ENCODE measurements at regions not wholly inside any gene's neighbourhood (a gene's known extent, or its start where the extent isn't known, plus 50 kb on each side); places are given as distances from the start of the nearest gene placed in this dataset.

- H3K4me2 ChIP-seq (ENCODE audit: insufficient read depth, low read length) = peak overlapping the region; percentile 59
- no peaks in the 10 kb centered on the region for H4K20me1 ChIP-seq (replicated peaks; ENCODE audit: control insufficient read depth, extremely low read depth, insufficient read depth, low read length)
- H3K27ac ChIP-seq (ENCODE audit: insufficient read depth, low read depth, low read length) = peak overlapping the region; percentile 78
- no peaks in the 10 kb centered on the region for H3K36me3 ChIP-seq (ENCODE audit: control insufficient read depth in 2 of 2, extremely low read depth in 1 of 2, insufficient read depth in 2 of 2, low read length in 2 of 2)
- H3K9ac ChIP-seq (replicated peaks; ENCODE audit: extremely low read depth, insufficient read depth, low read length) = peak overlapping the region; percentile 70
- dilution Hi-C loops (cut with MboI; ENCODE audit: extremely low pct_ligation_motif_present, low sequenced_read_pairs) = no loop called here
- H3K4me1 ChIP-seq (ENCODE audit: control insufficient read depth, extremely low read depth, insufficient read depth, low read length) = peaks cover 16% of the 10 kb centered on the region
- CTCF ChIA-PET = interaction anchor here (0.8 to 1.4 kb wide), 5 partner anchors 25 to 111 kb away, joined by 3 to 8 read pairs (median 5); no protein-coding TSS in a partner anchor
- BruUV-seq (replicated peaks) = no TSS peak
- DNase-seq (ENCODE audit: low read depth, low spot score) (no peak), FAIRE-seq (no peak)
- H3K9me3 ChIP-seq (replicated peaks; ENCODE audit: control insufficient read depth, insufficient read depth, low read length) = no peaks in the 10 kb centered on the region
- H2AFZ ChIP-seq (ENCODE audit: low read depth, low read length) = peak overlapping the region; percentile 28
- H3K79me2 ChIP-seq (ENCODE audit: control insufficient read depth, insufficient read depth, low read length) = no peaks in the 10 kb centered on the region
- no peak for TF ChIP-seq MYC (IDR thresholded peaks at IDR 0.05; ENCODE audit: low read depth, low read length)
- TF ChIP-seq POLR2A (IDR thresholded peaks at IDR 0.05; ENCODE audit: low read depth, low read length) = no peak
- no peak for TF ChIP-seq POLR2AphosphoS5 (IDR thresholded peaks at IDR 0.05; ENCODE audit: insufficient read depth, low read depth, low read length)
- TF ChIP-seq GATA2 (IDR thresholded peaks at IDR 0.05; ENCODE audit: insufficient read depth, insufficient read length, low read depth, low read length) = no peak
- TF ChIP-seq FOS (IDR thresholded peaks at IDR 0.05; ENCODE audit: borderline replicate concordance, insufficient read depth, low read length) = no peak
- TF ChIP-seq MAX (IDR thresholded peaks at IDR 0.05; ENCODE audit: insufficient read depth, insufficient read length) = no peak
- TF ChIP-seq, protein P1, sequence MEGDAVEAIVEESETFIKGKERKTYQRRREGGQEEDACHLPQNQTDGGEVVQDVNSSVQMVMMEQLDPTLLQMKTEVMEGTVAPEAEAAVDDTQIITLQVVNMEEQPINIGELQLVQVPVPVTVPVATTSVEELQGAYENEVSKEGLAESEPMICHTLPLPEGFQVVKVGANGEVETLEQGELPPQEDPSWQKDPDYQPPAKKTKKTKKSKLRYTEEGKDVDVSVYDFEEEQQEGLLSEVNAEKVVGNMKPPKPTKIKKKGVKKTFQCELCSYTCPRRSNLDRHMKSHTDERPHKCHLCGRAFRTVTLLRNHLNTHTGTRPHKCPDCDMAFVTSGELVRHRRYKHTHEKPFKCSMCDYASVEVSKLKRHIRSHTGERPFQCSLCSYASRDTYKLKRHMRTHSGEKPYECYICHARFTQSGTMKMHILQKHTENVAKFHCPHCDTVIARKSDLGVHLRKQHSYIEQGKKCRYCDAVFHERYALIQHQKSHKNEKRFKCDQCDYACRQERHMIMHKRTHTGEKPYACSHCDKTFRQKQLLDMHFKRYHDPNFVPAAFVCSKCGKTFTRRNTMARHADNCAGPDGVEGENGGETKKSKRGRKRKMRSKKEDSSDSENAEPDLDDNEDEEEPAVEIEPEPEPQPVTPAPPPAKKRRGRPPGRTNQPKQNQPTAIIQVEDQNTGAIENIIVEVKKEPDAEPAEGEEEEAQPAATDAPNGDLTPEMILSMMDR (IDR thresholded peaks at IDR 0.05; ENCODE audit: extremely low read depth in 1 of 2, insufficient read depth in 1 of 2, low read depth in 1 of 2, low read length in 2 of 2) = no peak
- TF ChIP-seq JUN (IDR thresholded peaks at IDR 0.05; ENCODE audit: borderline replicate concordance, insufficient read depth, insufficient read length, low read depth) = no peak
- no peak for TF ChIP-seq EZH2 (IDR thresholded peaks at IDR 0.05; ENCODE audit: borderline replicate concordance, low read depth, low read length, severe bottlenecking)
- H3K9me1 ChIP-seq (replicated peaks; ENCODE audit: control insufficient read depth, extremely low read depth, insufficient read depth, low read length) = no peaks in the 10 kb centered on the region
- H3K4me3 ChIP-seq (replicated peaks in 1 of 3; ENCODE audit: insufficient read depth in 1 of 3, low read depth in 1 of 3, low read length in 3 of 3) = no peak overlapping the region
- intact Hi-C loops (cut with micrococcal nuclease) = no loop called here
- POLR2A ChIA-PET = interaction anchor here (0.6 to 0.7 kb wide), 2 partner anchors 84 to 149 kb away, joined by 4 to 5 read pairs; no protein-coding TSS in a partner anchor
- no peaks in the 10 kb centered on the region for H3K27me3 ChIP-seq (ENCODE audit: control insufficient read depth in 2 of 2, insufficient read depth in 2 of 2, low read length in 2 of 2)
Measured at GRCh38 chr6:90368001-90368400, 71.4 kb upstream of the BACH2 start.

Measured in endothelial cell of umbilical vein (primary cell).